ENCODE measurements at regions not wholly inside any gene's neighbourhood (a gene's known extent, or its start where the extent isn't known, plus 50 kb on each side); places are given as distances from the start of the nearest gene placed in this dataset.

- TF ChIP-seq CTCF (IDR thresholded peaks at IDR 0.05) = no peak
- no peak for TF ChIP-seq POLR2A (IDR thresholded peaks at IDR 0.05)
Measured at GRCh38 chr10:44576702-44577191, 191.8 kb upstream of the CXCL12 start.

Data from thyroid gland (tissue), 4 donors.